DOHH2 (cell line): ENCODE measurements at regions not wholly inside any gene's neighbourhood (a gene's known extent, or its start where the extent isn't known, plus 50 kb on each side); places are given as distances from the start of the nearest gene placed in this dataset.

Source experiments
- H3F3A ChIP-seq: fragments of 200-600 bp; sonication (generic), shearing (Covaris generic); 2 replicates; pipeline ENCODE4 v1.6.0; 2016; ENCODE audit warnings: antibody characterized with exemption, mild to moderate bottlenecking; ENCODE audit not compliant: control insufficient read depth, insufficient read depth
- H3K27ac ChIP-seq: fragments of 200-600 bp; sonication (generic); 2 replicates; pipeline ENCODE4 v1.5.1; 2014; ENCODE audit warnings: low read depth, mild to moderate bottlenecking, low read length, moderate library complexity
- H3K27me3 ChIP-seq: fragments of 200-600 bp; sonication (generic); 2 replicates; pipeline ENCODE4 v1.6.1; 2014; ENCODE audit warnings: mild to moderate bottlenecking, low read length, mixed read lengths; ENCODE audit not compliant: control insufficient read depth
- H3K36me3 ChIP-seq: fragments of 200-600 bp; sonication (generic); 2 replicates; pipeline ENCODE4 v1.6.1; 2014; ENCODE audit warnings: mild to moderate bottlenecking, low read length, moderate library complexity, mixed read lengths; ENCODE audit not compliant: control insufficient read depth
- H3K4me1 ChIP-seq: fragments of 200-600 bp; sonication (generic); 2 replicates; pipeline ENCODE4 v1.6.1; 2014; ENCODE audit warnings: mild to moderate bottlenecking, low read length, mixed read lengths; ENCODE audit not compliant: control insufficient read depth
- H3K4me2 ChIP-seq: fragments of 200-600 bp; sonication (generic); 2 replicates; pipeline ENCODE4 v1.6.0; 2014; ENCODE audit warnings: mild to moderate bottlenecking, low read length, moderate library complexity
- H3K4me3 ChIP-seq: fragments of 200-600 bp; sonication (generic); 2 replicates; pipeline ENCODE4 v1.5.1; 2014; ENCODE audit warnings: mild to moderate bottlenecking, low read length, mixed read lengths
- H3K79me2 ChIP-seq: fragments of 200-600 bp; sonication (generic); 2 replicates; pipeline ENCODE4 v1.6.1; 2014; ENCODE audit warnings: mild to moderate bottlenecking, low read length, mixed read lengths; ENCODE audit not compliant: control insufficient read depth
- H3K9me2 ChIP-seq: fragments of 200-600 bp; sonication (generic); replicated peaks from 2 replicates; pipeline ENCODE4 v1.6.1; 2014; ENCODE audit warnings: mild to moderate bottlenecking, low read length, mixed read lengths; ENCODE audit not compliant: control insufficient read depth
- H3K9me3 ChIP-seq: fragments of 200-600 bp; sonication (generic); 2 replicates; pipeline ENCODE4 v1.6.1; 2014; ENCODE audit warnings: antibody characterized with exemption, low read length, mixed read lengths; ENCODE audit not compliant: control insufficient read depth, insufficient read depth
- H4K20me1 ChIP-seq: fragments of 200-600 bp; sonication (generic); 2 replicates; pipeline ENCODE4 v1.6.0; 2014; ENCODE audit warnings: low read depth, mild to moderate bottlenecking, antibody characterized with exemption, low read length, moderate library complexity; ENCODE audit not compliant: control insufficient read depth, insufficient read depth
- EZH2phosphoT487 ChIP-seq: fragments of 200-600 bp; sonication (generic); IDR thresholded peaks from 2 replicates; pipeline ENCODE4 v1.6.1; 2017; ENCODE audit warnings: borderline replicate concordance, mild to moderate bottlenecking, antibody characterized with exemption, low read length, moderate library complexity, mixed read lengths
- TF ChIP-seq, protein P1 (sequence below): fragments of 200-600 bp; sonication (generic); IDR thresholded peaks from one replicate; pipeline ENCODE4 v1.5.1; 2014; ENCODE audit warnings: antibody characterized with exemption, mild to moderate bottlenecking, low read depth, low read length; ENCODE audit not compliant: poor library complexity, severe bottlenecking

DNA sequence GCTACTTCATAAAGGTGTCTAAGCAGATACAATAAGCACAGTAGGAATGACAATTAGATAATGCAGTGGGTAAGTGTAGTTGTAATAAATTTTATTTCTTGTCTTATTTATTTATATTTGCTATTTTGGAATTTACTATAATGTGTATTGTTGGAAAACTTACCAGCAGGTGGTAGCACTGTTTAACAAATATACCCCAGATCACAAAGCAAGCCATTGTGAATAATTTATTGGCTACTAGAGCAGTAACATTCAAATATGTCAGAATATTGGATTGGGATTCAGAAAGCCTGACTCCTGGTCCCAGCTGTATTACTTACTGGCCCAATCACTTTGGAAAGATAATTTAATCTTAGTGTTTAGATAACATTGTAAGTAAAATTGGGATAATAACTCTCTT is 78.0 kb downstream of the ISOC1 start:
- TF ChIP-seq, protein P1, sequence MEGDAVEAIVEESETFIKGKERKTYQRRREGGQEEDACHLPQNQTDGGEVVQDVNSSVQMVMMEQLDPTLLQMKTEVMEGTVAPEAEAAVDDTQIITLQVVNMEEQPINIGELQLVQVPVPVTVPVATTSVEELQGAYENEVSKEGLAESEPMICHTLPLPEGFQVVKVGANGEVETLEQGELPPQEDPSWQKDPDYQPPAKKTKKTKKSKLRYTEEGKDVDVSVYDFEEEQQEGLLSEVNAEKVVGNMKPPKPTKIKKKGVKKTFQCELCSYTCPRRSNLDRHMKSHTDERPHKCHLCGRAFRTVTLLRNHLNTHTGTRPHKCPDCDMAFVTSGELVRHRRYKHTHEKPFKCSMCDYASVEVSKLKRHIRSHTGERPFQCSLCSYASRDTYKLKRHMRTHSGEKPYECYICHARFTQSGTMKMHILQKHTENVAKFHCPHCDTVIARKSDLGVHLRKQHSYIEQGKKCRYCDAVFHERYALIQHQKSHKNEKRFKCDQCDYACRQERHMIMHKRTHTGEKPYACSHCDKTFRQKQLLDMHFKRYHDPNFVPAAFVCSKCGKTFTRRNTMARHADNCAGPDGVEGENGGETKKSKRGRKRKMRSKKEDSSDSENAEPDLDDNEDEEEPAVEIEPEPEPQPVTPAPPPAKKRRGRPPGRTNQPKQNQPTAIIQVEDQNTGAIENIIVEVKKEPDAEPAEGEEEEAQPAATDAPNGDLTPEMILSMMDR: no peak
- no peak for TF ChIP-seq EZH2phosphoT487

DNA sequence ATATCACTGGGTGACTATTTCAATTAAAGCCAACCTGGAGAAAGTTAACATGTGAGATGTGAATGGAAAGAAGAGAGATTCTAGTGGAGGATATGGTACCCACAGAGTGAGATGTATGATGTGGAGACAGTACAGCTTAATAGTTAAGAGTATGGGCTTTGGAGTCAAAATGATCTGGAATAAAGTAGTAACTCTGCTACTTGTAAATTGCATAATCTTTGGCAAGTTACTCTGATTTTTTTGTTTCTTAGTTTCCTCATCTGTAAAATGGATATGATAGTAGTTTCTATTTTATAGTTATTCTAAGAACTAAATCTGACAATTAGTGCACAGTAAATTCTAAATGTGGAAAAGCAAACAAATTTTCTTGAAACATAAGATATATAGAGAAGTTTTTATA is 79.2 kb downstream of the ISOC1 start:
- H4K20me1 ChIP-seq: no peaks in the 10 kb centered on the region
- H3F3A ChIP-seq: no peaks in the 10 kb centered on the region
- H3K4me1 ChIP-seq: no peaks in the 10 kb centered on the region
- TF ChIP-seq EZH2phosphoT487: no peak
- TF ChIP-seq, protein P1: no peak
- no peak overlapping the region for H3K27ac ChIP-seq
- no peaks in the 10 kb centered on the region; the same call in 1 of the 2 replicates for H3K9me2 ChIP-seq
- H3K4me3 ChIP-seq: no peak overlapping the region
- no peaks in the 10 kb centered on the region for H3K9me3 ChIP-seq
- H3K36me3 ChIP-seq: no peaks in the 10 kb centered on the region
- no peaks in the 10 kb centered on the region for H3K79me2 ChIP-seq
- H3K4me2 ChIP-seq: no peak overlapping the region
- no peaks in the 10 kb centered on the region for H3K27me3 ChIP-seq

More for the DNA sequence above, 78.0 kb downstream of the ISOC1 start:
- Histone ChIP-seq H3K36me3 (no peaks in the 10 kb centered on the region), H3K4me1 (no peaks in the 10 kb centered on the region), H3K9me2 (no peaks in the 10 kb centered on the region; the same call in 1 of the 2 replicates), H3K4me2 (no peak overlapping the region), H3F3A (no peaks in the 10 kb centered on the region), H4K20me1 (no peaks in the 10 kb centered on the region), H3K27me3 (no peaks in the 10 kb centered on the region), H3K4me3 (no peak overlapping the region), H3K79me2 (no peaks in the 10 kb centered on the region), H3K9me3 (no peaks in the 10 kb centered on the region), H3K27ac (no peak overlapping the region)

DNA sequence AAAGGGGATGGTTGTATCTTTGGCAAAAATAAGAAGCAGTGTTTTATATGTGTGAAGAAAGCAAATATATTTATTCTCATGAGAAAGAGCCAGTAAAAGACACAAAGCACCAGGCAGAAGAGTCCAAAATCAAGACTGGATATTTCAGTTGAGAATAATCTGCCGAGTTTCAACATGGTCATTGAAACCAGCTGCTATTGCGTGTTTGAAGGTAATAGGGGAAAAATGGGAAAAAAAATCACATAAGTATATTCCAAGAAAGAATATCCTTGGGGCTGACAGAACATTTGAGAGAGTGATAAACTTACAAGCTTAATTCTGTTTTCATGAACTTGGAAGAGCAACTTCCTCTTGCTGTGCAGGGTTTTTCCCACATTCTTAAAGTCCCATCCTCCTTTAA is 79.9 kb downstream of the ISOC1 start:
- Histone ChIP-seq H3K9me2 (no peaks in the 10 kb centered on the region; the same call in 1 of the 2 replicates), H3K36me3 (no peaks in the 10 kb centered on the region), H3K4me2 (no peak overlapping the region), H3K79me2 (no peaks in the 10 kb centered on the region), H3K9me3 (no peaks in the 10 kb centered on the region), H3F3A (no peaks in the 10 kb centered on the region), H3K27ac (no peak overlapping the region), H3K4me1 (no peaks in the 10 kb centered on the region), H3K4me3 (no peak overlapping the region), H3K27me3 (no peaks in the 10 kb centered on the region), H4K20me1 (no peaks in the 10 kb centered on the region)
- TF ChIP-seq, protein P1: no peak
- TF ChIP-seq EZH2phosphoT487: no peak
